HCT116 (cell line): ENCODE measurements at regions not wholly inside any gene's neighbourhood (a gene's known extent, or its start where the extent isn't known, plus 50 kb on each side); places are given as distances from the start of the nearest gene placed in this dataset.

Source experiments
- ATAC-seq: fragments of 200-7000 bp; cut with Tn5 transposase; 2 replicates; pipeline ENCODE4 v1.9.1; 2020; ENCODE audit warnings: mild to moderate bottlenecking, moderate library complexity
- BruUV-seq: library from RNA; stranded (reverse); fragments of 400-500 nt; replicated peaks from 2 replicates; lab custom pipeline; 2021; lab: Mats Ljungman, UMichigan
- CTCF ChIA-PET: fragments of 300-600 bp; sonication (Branson Sonifier 250); formaldehyde crosslinking; loops from one replicate; lab custom pipeline; 2021; ENCODE audit warnings: antibody characterized with exemption; lab: Charles Lee
- POLR2A ChIA-PET: fragments of 300-600, 350-600 bp; sonication (Branson Sonifier 250); formaldehyde crosslinking; loops from one replicate; lab custom pipeline; 2021; ENCODE audit warnings: antibody characterized with exemption; lab: Charles Lee
- RAD21 ChIA-PET, 2 experiments: fragments of 300-600 bp; sonication (Branson Sonifier 250); formaldehyde crosslinking; loops; one replicate each; lab custom pipeline; 2023; ENCODE audit warnings: low total read pairs in 2 of 2; ENCODE audit not compliant: uncharacterized antibody in 2 of 2, unreplicated experiment in 2 of 2, low non-redundant PET in 1 of 2; lab: Charles Lee
- DNase-seq: peaks from one replicate; pipeline ENCODE4 v3.0.0-alpha.2; 2010; ENCODE audit warnings: low read depth, low spot score
- H2AFZ ChIP-seq: fragments of 200-600 bp; shearing (Covaris generic), sonication (generic); 2 replicates; pipeline ENCODE4 v1.6.1; 2017; ENCODE audit warnings: low read depth, mixed run types, mixed read lengths, antibody characterized with exemption, low read length; ENCODE audit not compliant: poor library complexity, severe bottlenecking
- H3K27ac ChIP-seq: 2 replicates; pipeline ENCODE4 v1.5.1; 2012; ENCODE audit warnings: low read depth, low read length
- H3K27me3 ChIP-seq: fragments of 200-600 bp; sonication (generic); 2 replicates; pipeline ENCODE4 v1.6.1; 2016; ENCODE audit warnings: mixed run types, low read length, mixed read lengths; ENCODE audit not compliant: insufficient read depth
- H3K36me3 ChIP-seq, 2 experiments: fragments of 200-500 bp in 1 of 2; fragments of 200-600 bp in 1 of 2; sonication (Bioruptor generic) in 1 of 2; sonication (generic) in 1 of 2; 2 replicates each; pipeline versions ENCODE4 v1.5.1 to v1.6.1; 2014 to 2016; ENCODE audit warnings: low read length in 2 of 2, inconsistent platforms in 1 of 2, mixed read lengths in 1 of 2, mixed run types in 1 of 2; ENCODE audit not compliant: insufficient read depth in 2 of 2, control insufficient read depth in 1 of 2
- H3K4me1 ChIP-seq, 2 experiments: fragments of 200-600 bp in 1 of 2; sonication (generic) in 1 of 2; 2 replicates each; pipeline versions ENCODE4 v1.5.1 to v1.6.1; 2012 to 2017; ENCODE audit warnings: low read length in 2 of 2, inconsistent platforms in 1 of 2, mild to moderate bottlenecking in 1 of 2, mixed read lengths in 1 of 2, mixed run types in 1 of 2, moderate library complexity in 1 of 2; ENCODE audit not compliant: insufficient read depth in 2 of 2, control insufficient read depth in 1 of 2
- H3K4me2 ChIP-seq: fragments of 200-600 bp; sonication (generic); 2 replicates; pipeline ENCODE4 v1.6.1; 2017; ENCODE audit warnings: mixed run types, low read length, mixed read lengths
- H3K4me3 ChIP-seq, 2 experiments: fragments of 200-600 bp in 1 of 2; sonication (generic) in 1 of 2; replicated peaks in 1 of 2; 2 replicates each; pipeline ENCODE4 v1.5.1; 2011 to 2016; ENCODE audit warnings: low read length in 2 of 2, control low read depth in 1 of 2, low read depth in 1 of 2, mild to moderate bottlenecking in 1 of 2, mixed read lengths in 1 of 2, mixed run types in 1 of 2
- H3K79me2 ChIP-seq: fragments of 200-600 bp; sonication (generic); 2 replicates; pipeline ENCODE4 v1.6.1; 2017; ENCODE audit warnings: mild to moderate bottlenecking, mixed run types, low read length, moderate library complexity, mixed read lengths; ENCODE audit not compliant: insufficient read depth
- H3K9ac ChIP-seq: fragments of 200-600 bp; sonication (generic); 2 replicates; pipeline ENCODE4 v1.6.1; 2016; ENCODE audit warnings: low read length, mixed read lengths
- H3K9me2 ChIP-seq: fragments of 200-600 bp; sonication (generic), shearing (Covaris generic); 2 replicates; pipeline ENCODE4 v1.6.1; 2017; ENCODE audit warnings: mixed run types, mild to moderate bottlenecking, moderate library complexity; ENCODE audit not compliant: insufficient read depth
- H3K9me3 ChIP-seq, 2 experiments: fragments of 200-500 bp in 1 of 2; fragments of 200-600 bp in 1 of 2; sonication (Bioruptor generic) in 1 of 2; sonication (generic) in 1 of 2; 2 replicates each; pipeline ENCODE4 v1.6.1; 2014 to 2017; ENCODE audit warnings: low read length in 2 of 2, mixed read lengths in 2 of 2, inconsistent platforms in 1 of 2, low read depth in 1 of 2, mild to moderate bottlenecking in 1 of 2, mixed run types in 1 of 2, moderate library complexity in 1 of 2; ENCODE audit not compliant: control insufficient read depth in 1 of 2, insufficient read depth in 1 of 2
- H4K20me1 ChIP-seq: fragments of 200-600 bp; sonication (generic), shearing (Covaris generic); 2 replicates; pipeline ENCODE4 v1.6.1; 2017; ENCODE audit warnings: mixed run types, mild to moderate bottlenecking, moderate library complexity; ENCODE audit not compliant: insufficient read depth
- CEBPB ChIP-seq: IDR thresholded peaks from 2 replicates; pipeline ENCODE4 v1.6.1; 2012; ENCODE audit warnings: low read depth
- EZH2 ChIP-seq: fragments of 200-600 bp; sonication (generic); IDR thresholded peaks from 2 replicates; pipeline ENCODE4 v1.6.1; 2017; ENCODE audit warnings: antibody characterized with exemption, mixed run types
- FOSL1 ChIP-seq: IDR thresholded peaks from 2 replicates; pipeline ENCODE4 v1.6.1; 2012; ENCODE audit warnings: low read depth
- MAX ChIP-seq: IDR thresholded peaks from 2 replicates; pipeline ENCODE4 v1.6.1; 2012
- REST ChIP-seq: IDR thresholded peaks from 2 replicates; pipeline ENCODE4 v1.6.1; 2012; ENCODE audit warnings: low read depth
- SP1 ChIP-seq: IDR thresholded peaks from 2 replicates; pipeline ENCODE4 v1.6.1; 2012; ENCODE audit warnings: low read depth
- SRF ChIP-seq: IDR thresholded peaks from 2 replicates; pipeline ENCODE4 v1.6.1; 2012; ENCODE audit warnings: low read depth
- ZFX ChIP-seq: fragments of 450-650 bp; IDR thresholded peaks from 2 replicates; pipeline ENCODE4 v1.6.1; 2017
- ZNF274 ChIP-seq: fragments of 200-500 bp; sonication (Bioruptor generic); IDR thresholded peaks from 2 replicates; pipeline ENCODE4 v1.6.1; 2014; ENCODE audit warnings: mild to moderate bottlenecking, low read depth, low read length, inconsistent platforms
- intact Hi-C: fragments of 100-400 bp; cut with micrococcal nuclease; formaldehyde crosslinking; loops from 2 replicates; pipeline ENCODE4 v1.10.0; 2022

- Histone ChIP-seq H3K9ac (no peak overlapping the region), H3K4me2 (no peak overlapping the region)
- DNase-seq, result no peak
- TF ChIP-seq EZH2, result no peak
- TF ChIP-seq FOSL1, result no peak
- no peak for TF ChIP-seq SP1
- TF ChIP-seq SRF, result no peak
- TF ChIP-seq ZNF274, result no peak
- TF ChIP-seq REST, result no peak
- no peak for TF ChIP-seq ZFX
- TF ChIP-seq CEBPB, result no peak
- no peak for TF ChIP-seq MAX
- TF ChIP-seq, all 23 proteins: peak for 0
- Histone ChIP-seq H2AFZ (no peak overlapping the region), H3K27ac (no peak overlapping the region), H3K4me1 (no peaks in the 10 kb centered on the region), H3K9me2 (no peaks in the 10 kb centered on the region), H3K9me3 (peaks cover 10 to 43% of the 10 kb centered on the region in 2 experiments; a peak in 2 of 4 replicates), H4K20me1 (no peaks in the 10 kb centered on the region), H3K4me3 (no peak overlapping the region), H3K79me2 (no peaks in the 10 kb centered on the region), H3K36me3 (no peaks in the 10 kb centered on the region), H3K27me3 (no peaks in the 10 kb centered on the region)
- ATAC-seq, result no peak
- ChIA-PET POLR2A (no interaction called here), RAD21 (no interaction called here), CTCF (no interaction called here)
- intact Hi-C loops, result no loop called here
- no TSS peak for BruUV-seq
Observed at GRCh38 chr21:16573578-16573977, 843.8 kb downstream of the USP25 start.
